ENCODE measurements at regions not wholly inside any gene's neighbourhood (a gene's known extent, or its start where the extent isn't known, plus 50 kb on each side); places are given as distances from the start of the nearest gene placed in this dataset.

- intact Hi-C loops (cut with DNase I), result no loop called here
- ATAC-seq (no peak), DNase-seq (no peak)
- no peaks in the 10 kb centered on the region for H3K9me3 ChIP-seq
- no peak overlapping the region for H3K27ac ChIP-seq
- no peaks in the 10 kb centered on the region for H3K4me1 ChIP-seq
- peaks cover 0 to 3% (median 0%) of the 10 kb centered on the region in 3 donors for H3K27me3 ChIP-seq (ENCODE audit: insufficient read depth in 3 of 3, low read length in 2 of 3)
- no peak overlapping the region for H3K4me3 ChIP-seq
- H3K36me3 ChIP-seq (ENCODE audit: insufficient read depth in 1 of 2, low read depth in 1 of 2), result no peaks in the 10 kb centered on the region
- 73 to 80% (median 76%) methylated on average over 7 of the region's 7 CpGs for WGBS, 3 donors
- no peak for TF ChIP-seq CTCF (IDR thresholded peaks at IDR 0.05)
Measured at GRCh38 chr17:10936931-10937330, 99.0 kb upstream of the PIRT start.

- peaks cover 0 to 7% (median 0%) of the 10 kb centered on the region in 3 donors for H3K27me3 ChIP-seq (ENCODE audit: insufficient read depth in 3 of 3, low read length in 2 of 3)
- H3K36me3 ChIP-seq (ENCODE audit: insufficient read depth in 1 of 2, low read depth in 1 of 2), result no peaks in the 10 kb centered on the region
- DNase-seq (no peak), ATAC-seq (no peak)
- H3K9me3 ChIP-seq, result no peaks in the 10 kb centered on the region
- intact Hi-C loops (cut with DNase I), result no loop called here
- WGBS, 3 donors, result 89 to 92% (median 89%) methylated on average over 4 of the region's 4 CpGs
- no peaks in the 10 kb centered on the region for H3K4me1 ChIP-seq
- H3K27ac ChIP-seq, result no peak overlapping the region
- H3K4me3 ChIP-seq, result no peak overlapping the region
- TF ChIP-seq CTCF (IDR thresholded peaks at IDR 0.05), result no peak
Measured at GRCh38 chr17:10932938-10933337, 95.1 kb upstream of the PIRT start.

GRCh38 chr17:10931133-10931532 is 93.2 kb upstream of the PIRT start:
- Histone ChIP-seq H3K27me3 (ENCODE audit: insufficient read depth in 3 of 3, low read length in 2 of 3) (peaks cover 0 to 7% (median 0%) of the 10 kb centered on the region in 3 donors), H3K36me3 (ENCODE audit: insufficient read depth in 1 of 2, low read depth in 1 of 2) (no peaks in the 10 kb centered on the region), H3K27ac (no peak overlapping the region), H3K9me3 (no peaks in the 10 kb centered on the region), H3K4me3 (no peak overlapping the region), H3K4me1 (no peaks in the 10 kb centered on the region)
- 13 to 20% (median 18%) methylated on average over 3 of the region's 3 CpGs for WGBS, 3 donors
- no peak for ATAC-seq
- DNase-seq, result no peak
- no peak for TF ChIP-seq CTCF (IDR thresholded peaks at IDR 0.05)
- intact Hi-C loops (cut with DNase I), result no loop called here

GRCh38 chr17:10927712-10928111 is 89.8 kb upstream of the PIRT start:
- intact Hi-C loops (cut with DNase I), result no loop called here
- Histone ChIP-seq H3K4me3 (no peak overlapping the region), H3K27me3 (ENCODE audit: insufficient read depth in 3 of 3, low read length in 2 of 3) (peaks cover 0 to 7% (median 0%) of the 10 kb centered on the region in 3 donors), H3K4me1 (no peaks in the 10 kb centered on the region), H3K27ac (no peak overlapping the region), H3K36me3 (ENCODE audit: insufficient read depth in 1 of 2, low read depth in 1 of 2) (no peaks in the 10 kb centered on the region), H3K9me3 (no peaks in the 10 kb centered on the region)
- TF ChIP-seq CTCF (IDR thresholded peaks at IDR 0.05), result no peak
- no peak for DNase-seq
- 87 to 93% (median 90%) methylated on average over 2 of the region's 2 CpGs for WGBS, 3 donors
- no peak for ATAC-seq

GRCh38 chr17:10920558-10921108 is 82.7 kb upstream of the PIRT start:
- TF ChIP-seq CTCF (IDR thresholded peaks at IDR 0.05), result no peak
- Histone ChIP-seq H3K27me3 (ENCODE audit: insufficient read depth in 3 of 3, low read length in 2 of 3) (no peaks in the 10 kb centered on the region), H3K4me3 (no peak overlapping the region), H3K4me1 (no peaks in the 10 kb centered on the region), H3K36me3 (ENCODE audit: insufficient read depth in 1 of 2, low read depth in 1 of 2) (no peaks in the 10 kb centered on the region), H3K9me3 (no peaks in the 10 kb centered on the region), H3K27ac (no peak overlapping the region)
- 32 to 41% (median 36%) methylated on average over 5 of the region's 5 CpGs for WGBS, 3 donors
- intact Hi-C loops (cut with DNase I), result no loop called here
- no peak for DNase-seq
- ATAC-seq, result no peak
